LNCaP clone FGC (cell line): ENCODE measurements at regions not wholly inside any gene's neighbourhood (a gene's known extent, or its start where the extent isn't known, plus 50 kb on each side); places are given as distances from the start of the nearest gene placed in this dataset.

ENCODE experiments used
- DNase-seq: peaks from one replicate; pipeline ENCODE4 v3.0.0-alpha.2; 2011; ENCODE audit warnings: low read depth
- H3K4me3 ChIP-seq: 2 replicates; pipeline ENCODE4 v1.5.1; 2011; ENCODE audit warnings: mild to moderate bottlenecking, low read depth, low read length, control low read depth
- CTCF ChIP-seq: IDR thresholded peaks from 2 replicates; pipeline ENCODE4 v1.5.1; 2012; ENCODE audit warnings: mild to moderate bottlenecking; ENCODE audit not compliant: control insufficient read depth, insufficient read depth; ENCODE audit errors: extremely low read depth

- TF ChIP-seq CTCF, result no peak
- DNase-seq, result no peak
- H3K4me3 ChIP-seq, result no peak overlapping the region
Measured at GRCh38 chr12:63066136-63066535, 84.9 kb downstream of the AVPR1A start.

GRCh38 chr12:63064080-63064479 lies 86.9 kb downstream of the AVPR1A start:
- DNase-seq, result no peak
- H3K4me3 ChIP-seq, result no peak overlapping the region
- TF ChIP-seq CTCF, result no peak

GRCh38 chr12:63056649-63057048 lies 94.4 kb downstream of the AVPR1A start:
- H3K4me3 ChIP-seq, result no peak overlapping the region
- DNase-seq, result no peak
- TF ChIP-seq CTCF, result peak; percentile 45; the same call in 1 of the 2 replicates

GRCh38 chr12:63052696-63053095 lies 98.3 kb downstream of the AVPR1A start:
- DNase-seq, result no peak
- TF ChIP-seq CTCF, result no peak
- no peak overlapping the region for H3K4me3 ChIP-seq

DNA sequence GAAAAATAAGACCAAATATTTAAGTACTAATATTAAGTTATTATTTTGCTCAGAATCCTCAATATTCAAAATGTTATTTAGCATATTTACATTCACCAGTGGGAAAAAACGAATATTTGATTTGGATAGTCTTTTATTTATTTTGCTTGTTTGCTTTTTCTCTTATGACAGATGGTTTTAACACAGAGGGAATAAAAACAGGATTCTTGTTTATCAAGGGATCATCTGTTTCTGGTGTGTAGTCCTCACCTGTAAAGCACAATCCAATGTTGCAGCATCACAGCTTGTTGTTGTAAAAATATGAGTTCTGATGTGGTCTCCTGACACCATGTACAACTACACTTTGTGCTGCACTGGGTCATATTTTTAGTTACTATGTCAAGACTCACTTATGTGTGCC lies 103.9 kb downstream of the AVPR1A start:
- no peak for TF ChIP-seq CTCF
- no peak overlapping the region for H3K4me3 ChIP-seq
- peak; percentile 80 for DNase-seq

- no peak for TF ChIP-seq CTCF
- no peak for DNase-seq
- no peak overlapping the region for H3K4me3 ChIP-seq
Measured at GRCh38 chr12:63045020-63045860, 105.8 kb downstream of the AVPR1A start.

- no peak for DNase-seq
- no peak for TF ChIP-seq CTCF
- no peak overlapping the region for H3K4me3 ChIP-seq
Measured at GRCh38 chr12:63042646-63043045, 107.7 kb upstream of the PPM1H start.
